ENCODE measurements at regions not wholly inside any gene's neighbourhood (a gene's known extent, or its start where the extent isn't known, plus 50 kb on each side); places are given as distances from the start of the nearest gene placed in this dataset.
"Not testable (repeated sequence)": the region's sequence is repeated elsewhere in the genome, so short reads cannot be mapped to it uniquely, and the experiment has no call there.

DNA sequence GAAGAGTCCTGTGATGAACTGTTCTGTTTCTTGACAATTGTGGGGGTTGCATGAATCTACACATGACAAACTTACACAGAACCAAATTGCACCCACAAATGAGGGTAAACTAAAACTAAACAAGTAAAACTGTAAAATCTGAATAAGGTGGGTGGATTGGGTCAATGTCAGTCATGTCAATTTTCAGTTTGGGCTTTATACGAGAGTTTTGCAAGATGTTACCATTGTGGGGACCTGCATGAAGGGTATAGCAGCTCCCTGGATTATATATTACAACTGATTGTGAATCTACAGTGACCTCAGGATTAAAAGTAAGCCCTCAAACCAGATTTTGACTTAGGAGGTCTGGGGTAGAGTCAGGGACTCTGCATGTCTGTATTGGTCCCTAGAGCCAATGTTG is 101.5 kb upstream of the LHX5 start:
- intact Hi-C loops (cut with micrococcal nuclease): no loop called here

DNA sequence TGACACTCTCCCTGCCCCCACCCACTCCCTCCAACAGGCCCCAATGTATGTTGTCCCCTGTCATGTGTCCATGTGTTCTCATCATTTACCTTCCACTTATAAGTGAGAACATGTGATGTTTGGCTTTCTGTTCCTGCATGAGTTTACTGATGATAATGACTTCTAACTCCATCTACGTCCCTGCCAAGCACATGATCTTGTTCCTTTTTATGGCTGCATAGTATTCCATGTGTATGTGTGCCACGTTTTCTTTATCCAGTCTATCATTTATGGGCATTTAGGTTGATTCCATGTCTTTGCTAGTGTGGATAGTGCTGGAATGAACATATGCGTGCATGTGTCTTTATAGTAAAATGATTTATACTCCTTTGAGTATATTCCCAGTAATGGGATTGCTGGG is 100.0 kb upstream of the LHX5 start:
- intact Hi-C loops (cut with micrococcal nuclease): no loop called here

DNA sequence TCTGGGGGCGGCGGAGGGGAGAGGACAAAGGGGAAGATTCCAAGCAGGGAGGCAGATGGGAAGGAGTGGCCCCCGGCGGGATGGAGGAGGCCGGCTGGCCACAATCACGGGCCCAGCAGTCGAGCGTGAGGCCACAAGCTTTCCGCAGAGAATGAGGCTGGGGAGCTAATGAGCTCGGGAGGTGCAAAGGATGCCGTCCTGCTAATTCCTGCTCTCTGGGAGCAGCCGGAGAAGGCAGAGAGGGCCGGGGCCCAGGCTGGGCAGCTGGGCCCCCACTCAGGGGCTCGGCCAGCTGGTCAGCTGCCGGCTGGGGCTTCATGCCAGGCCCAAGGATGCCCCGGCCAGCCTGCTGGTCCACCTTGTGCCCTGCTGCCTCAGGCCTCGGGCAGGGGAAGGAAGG is 98.1 kb upstream of the LHX5 start:
- intact Hi-C loops (cut with micrococcal nuclease): no loop called here

DNA sequence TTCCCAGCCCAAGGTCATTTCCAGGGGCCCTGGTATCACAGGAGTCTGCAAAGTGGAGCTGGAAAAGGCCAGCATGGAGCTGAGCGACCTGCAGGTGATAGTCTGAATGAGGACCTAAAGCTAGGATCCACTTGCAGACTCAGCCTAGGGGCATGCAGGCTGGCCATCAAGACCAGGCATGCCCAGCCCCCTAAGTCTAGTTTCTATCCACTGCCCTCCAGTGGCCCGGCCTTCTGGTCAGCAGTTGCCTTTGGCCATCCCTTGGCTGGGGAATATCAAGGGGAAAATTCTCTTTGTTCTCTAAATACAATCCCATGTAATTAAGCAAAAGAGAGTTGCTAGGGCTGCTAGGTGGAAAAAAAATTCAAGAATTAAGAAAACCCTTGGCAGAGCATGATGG is 96.3 kb upstream of the LHX5 start:
- intact Hi-C loops (cut with micrococcal nuclease): no loop called here

DNA sequence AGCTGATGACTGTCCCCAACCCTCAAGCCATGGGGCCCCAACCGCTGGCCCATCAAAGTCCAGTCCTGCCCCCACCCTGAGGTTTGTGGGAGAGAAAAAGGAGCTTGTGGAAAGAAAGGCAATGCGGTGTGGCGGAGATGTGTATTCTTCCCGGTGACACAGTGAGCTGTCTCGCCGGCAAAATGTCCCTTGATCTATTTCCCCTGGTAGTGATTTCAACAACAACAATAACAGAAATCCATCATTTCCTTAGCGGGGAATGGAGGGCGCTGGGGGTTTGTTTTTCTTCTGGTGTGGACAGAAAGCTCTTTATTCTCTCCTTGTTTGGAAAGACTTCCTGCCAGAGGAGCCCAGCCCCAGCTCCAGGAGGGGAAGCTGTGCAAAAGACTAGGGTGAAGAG is 93.7 kb upstream of the LHX5 start:
- intact Hi-C loops (cut with micrococcal nuclease): no loop called here

DNA sequence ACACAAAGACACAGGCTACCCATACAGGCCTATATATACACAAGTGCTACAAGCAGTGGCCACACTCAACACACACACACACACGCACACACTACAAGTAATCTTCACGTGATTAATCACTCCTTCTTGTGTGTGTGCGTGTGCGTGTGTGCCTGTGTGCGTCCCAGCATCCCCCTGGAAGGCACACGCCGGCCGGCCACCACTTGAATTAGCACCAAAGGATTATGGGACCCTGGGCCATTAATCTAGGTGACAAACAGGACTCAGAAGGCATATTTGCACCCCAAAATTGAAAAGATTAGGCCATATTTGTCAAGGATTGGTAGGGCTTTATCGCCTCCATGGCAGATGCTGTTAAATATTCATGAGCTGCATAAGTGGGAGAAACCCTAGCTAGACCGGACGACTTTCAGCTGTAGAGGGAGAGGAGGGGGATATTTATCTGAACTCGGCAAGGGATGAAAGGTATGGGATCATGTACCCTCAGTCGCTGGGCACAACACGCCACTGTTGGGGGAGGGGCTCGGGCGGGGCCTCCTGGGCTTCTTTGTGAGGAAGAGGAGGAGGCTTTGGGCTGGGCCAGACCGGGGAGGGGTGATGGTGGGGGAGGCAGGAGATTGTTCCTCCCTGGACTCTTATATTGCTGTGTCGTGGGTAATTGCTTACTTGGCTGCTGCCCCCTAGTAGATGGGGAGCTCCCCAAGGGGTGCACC is 89.6 kb upstream of the LHX5 start:
- intact Hi-C loops (cut with micrococcal nuclease): no loop called here

DNA sequence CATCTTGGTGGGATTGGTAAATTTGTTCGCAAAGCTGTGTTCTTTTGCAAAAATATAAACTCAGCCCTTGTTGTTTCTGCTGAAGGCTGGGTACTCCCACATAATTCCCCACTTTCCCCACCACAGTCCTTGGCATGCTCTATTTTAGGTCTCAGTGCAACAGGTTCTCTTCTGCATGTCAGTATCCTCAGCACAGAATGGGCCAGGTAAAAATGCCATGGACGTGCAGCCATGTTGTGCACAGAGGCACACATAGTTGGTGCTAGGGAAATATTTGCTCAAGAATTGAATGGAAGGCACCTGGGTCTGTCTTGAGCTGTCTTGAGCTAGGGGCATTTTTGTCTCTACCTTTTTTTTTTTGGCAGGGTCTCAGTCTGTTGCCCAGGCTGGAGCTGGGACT is 87.8 kb upstream of the LHX5 start:
- intact Hi-C loops (cut with micrococcal nuclease): no loop called here

DNA sequence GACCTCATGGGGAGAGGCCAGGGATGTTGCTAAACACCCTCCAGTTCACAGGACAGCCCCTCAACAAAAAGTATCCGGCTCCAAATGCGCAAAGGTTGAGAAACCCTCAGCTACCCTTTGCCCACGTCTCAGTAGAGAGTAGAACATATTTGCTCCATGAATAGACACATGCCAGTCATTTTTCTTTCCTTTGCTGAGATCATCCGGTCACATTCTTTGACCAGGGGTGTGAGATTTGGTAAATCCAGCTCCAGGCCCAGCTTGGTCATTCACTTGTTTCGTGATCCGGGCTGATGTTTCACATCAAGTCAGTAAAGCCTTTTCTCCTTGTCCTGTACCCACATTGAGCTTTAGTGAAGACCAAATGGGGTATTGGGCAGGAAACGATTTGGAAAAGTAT is 83.6 kb upstream of the LHX5 start:
- intact Hi-C loops (cut with micrococcal nuclease): no loop called here

DNA sequence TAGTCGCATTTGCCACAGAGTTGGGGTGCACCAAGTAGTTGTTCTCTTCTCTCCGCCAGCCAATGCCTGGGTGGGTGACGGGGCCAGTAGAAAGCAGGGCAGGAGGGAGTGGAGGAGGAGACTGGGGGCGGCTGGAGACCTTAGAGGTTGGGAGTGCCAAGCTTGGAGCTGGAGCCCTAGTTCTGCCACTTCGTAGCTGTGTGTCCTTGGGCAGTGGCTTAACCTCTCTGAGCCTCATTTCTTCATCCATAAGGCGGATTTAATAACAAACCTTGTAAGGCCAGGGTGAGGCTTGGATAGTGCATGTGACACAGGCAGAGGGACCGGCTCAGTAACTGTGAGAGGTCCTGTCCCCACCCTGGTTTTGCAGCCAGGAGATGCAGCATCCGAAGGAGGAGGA is 81.1 kb upstream of the LHX5 start:
- intact Hi-C loops (cut with micrococcal nuclease): no loop called here

DNA sequence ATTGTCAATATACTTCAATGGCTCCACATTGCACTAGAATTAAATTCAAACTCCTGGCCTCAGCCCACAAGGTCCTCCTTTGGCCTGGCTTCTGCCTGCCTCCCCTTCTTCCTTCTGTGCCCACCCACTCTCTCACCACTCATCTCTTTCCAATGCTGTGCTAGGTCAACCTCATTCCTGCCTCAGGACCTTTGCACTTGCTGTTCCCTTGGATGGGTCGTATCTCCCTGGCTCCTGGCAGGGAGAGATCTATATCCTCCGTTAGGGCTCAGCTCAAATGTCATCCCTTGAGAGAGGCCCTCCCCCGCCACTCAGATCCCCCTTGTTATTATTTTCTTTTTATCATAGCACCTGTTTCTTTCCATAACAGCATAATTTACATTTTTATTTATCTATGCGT is 79.9 kb upstream of the LHX5 start:
- intact Hi-C loops (cut with micrococcal nuclease): no loop called here

DNA sequence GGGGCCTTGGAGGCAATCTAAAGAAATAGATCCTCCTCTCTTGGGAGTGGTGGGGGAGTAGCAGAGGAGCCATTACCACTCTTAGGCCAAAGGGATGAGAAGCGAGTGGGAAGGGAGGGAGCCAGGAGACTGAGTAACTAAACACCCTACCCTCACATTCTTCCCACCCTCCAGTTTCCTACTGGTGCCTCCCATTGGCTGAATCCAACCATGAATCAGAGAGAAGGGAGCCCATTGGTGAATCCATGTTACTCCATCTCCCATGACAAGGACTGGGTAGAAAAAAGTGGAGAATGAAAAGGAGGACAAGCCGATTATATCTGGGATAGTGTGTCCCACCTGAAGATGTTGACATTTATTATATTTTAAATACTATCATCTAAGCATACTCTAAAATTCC is 76.8 kb upstream of the LHX5 start:
- intact Hi-C loops (cut with micrococcal nuclease): no loop called here

DNA sequence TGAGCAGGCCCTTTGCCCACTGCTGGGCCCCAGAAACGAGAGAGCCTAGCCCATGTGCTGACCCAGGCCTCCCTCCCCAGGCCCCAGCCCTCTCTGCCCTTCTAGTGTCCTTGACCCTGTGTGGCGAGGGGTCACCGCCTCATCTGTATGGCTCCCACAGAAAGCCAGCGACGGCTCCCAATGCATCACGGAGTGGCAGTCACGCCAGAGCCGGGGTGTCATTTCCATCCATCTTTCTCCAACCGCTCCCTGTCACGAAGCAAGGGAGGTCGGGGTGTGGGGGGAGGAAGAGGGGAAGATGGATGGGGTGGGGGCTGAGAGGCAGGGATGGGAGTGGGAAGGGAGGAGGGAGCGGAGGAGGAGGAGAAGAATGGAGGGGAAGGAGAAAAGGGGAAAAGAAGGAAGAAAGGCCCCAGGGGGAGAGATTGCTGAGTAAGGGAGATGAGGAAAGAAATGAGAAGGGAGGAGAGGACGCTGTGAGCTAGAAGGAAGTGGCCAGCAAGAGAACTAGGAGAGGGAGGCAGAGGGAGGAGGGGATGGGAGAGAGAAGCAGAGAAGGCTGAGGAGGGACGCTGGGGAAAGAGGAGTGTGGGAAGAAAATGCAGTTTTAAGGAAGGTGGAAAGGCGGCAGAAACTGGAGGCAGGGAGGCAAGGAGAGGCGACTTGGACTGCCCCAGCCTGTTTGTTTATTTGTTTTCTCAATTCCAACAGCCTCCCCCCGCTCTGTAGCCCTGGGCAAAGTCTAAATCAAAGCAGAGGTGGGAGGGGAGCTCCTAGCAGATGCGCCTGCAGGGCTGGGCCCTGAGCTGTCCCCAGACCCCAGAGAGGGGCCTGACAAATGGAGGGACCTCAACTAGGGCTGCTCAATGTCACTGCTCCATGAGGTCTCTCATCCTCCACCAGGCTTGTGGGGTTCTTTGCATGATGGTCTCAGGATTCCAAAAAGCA is 75.5 kb upstream of the LHX5 start:
- intact Hi-C loops (cut with micrococcal nuclease): no loop called here

DNA sequence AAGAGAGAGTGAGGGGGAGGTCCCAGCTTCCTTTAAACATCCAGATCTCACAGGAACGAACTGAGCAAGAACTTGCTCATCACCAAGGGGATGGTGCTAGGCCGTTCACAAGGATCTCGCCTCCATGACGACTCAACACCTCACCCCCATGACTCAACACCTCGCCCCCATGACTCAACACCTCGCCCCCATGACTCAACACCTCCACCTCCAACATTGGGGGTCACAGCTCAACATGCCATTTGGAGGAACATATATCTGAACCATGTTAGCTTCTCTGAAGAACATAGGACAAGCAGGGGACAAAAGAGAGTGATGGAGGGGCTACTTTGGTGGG is 66.0 kb upstream of the LHX5 start:
- intact Hi-C loops (cut with micrococcal nuclease): no loop called here

DNA sequence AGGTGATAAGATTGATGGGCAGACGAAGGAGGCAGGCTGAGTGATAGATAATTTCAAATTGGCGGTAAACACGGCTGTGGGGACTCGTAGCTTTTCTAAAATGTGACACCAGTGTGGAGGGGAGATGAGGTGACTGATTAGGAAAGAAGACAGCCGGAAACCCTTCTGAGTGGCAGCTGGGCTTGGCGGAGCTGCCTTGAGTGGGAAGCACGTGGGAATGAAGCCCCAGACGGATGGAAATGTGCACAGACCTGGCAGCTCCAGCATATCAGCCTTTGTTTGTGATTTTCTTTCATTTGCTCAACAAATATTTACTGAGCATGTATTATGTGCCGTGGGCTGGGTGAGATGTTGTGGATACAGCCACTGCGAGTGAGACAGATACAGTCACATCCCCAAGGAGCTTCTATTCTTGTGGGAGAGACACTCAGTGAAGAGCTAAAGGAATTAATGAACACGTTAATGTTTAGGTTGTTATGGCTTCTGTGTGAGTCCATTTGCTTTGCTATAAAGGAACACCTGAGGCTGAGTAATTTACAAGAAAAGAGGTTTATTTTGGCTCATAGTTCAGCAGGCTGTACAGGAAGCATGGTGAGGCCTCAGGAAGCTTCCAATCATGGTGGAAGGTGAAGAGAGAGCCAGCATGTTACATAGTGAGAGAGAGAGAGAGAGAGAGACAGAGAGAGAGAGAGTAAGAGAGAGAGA is 65.5 kb upstream of the LHX5 start:
- intact Hi-C loops (cut with micrococcal nuclease): no loop called here

DNA sequence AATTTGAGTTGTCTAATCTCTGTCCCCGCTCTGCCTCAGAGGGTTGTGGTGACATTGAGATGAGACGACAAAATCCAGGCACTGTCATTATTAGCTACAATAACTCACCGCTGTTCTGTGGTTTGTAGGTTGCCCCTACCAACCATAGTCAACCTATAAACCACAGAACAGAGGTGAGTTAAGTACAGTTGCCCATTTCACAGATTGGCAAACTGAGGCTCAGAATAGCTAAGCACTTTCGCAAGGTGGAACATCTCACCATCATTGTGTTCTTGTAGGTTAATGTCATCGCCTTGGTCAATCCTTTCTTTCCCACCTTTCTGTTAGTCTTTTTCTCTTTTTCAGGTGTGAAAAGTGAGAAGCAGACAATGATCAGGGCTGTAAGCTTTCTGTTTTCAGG is 63.4 kb upstream of the LHX5 start:
- intact Hi-C loops (cut with micrococcal nuclease): no loop called here

DNA sequence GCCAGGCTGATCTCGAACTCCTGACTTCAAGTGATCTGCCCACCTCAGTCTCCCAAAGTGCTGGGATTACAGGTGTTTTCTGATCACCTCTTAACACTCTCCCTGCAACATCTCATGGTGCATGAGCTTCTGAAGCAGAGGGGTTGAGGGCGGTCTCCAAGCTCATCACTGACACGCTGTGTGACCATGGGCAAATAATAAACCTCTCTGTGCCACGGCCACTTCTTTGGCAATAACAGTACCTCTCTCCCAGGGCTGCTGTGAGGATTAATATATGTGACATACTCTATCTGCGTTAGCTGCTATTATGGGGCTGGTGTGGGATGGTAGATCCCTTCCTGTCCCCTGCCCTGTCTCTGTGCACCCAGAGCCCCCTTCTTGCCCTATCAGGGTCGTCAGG is 62.9 kb upstream of the LHX5 start:
- intact Hi-C loops (cut with micrococcal nuclease): no loop called here

DNA sequence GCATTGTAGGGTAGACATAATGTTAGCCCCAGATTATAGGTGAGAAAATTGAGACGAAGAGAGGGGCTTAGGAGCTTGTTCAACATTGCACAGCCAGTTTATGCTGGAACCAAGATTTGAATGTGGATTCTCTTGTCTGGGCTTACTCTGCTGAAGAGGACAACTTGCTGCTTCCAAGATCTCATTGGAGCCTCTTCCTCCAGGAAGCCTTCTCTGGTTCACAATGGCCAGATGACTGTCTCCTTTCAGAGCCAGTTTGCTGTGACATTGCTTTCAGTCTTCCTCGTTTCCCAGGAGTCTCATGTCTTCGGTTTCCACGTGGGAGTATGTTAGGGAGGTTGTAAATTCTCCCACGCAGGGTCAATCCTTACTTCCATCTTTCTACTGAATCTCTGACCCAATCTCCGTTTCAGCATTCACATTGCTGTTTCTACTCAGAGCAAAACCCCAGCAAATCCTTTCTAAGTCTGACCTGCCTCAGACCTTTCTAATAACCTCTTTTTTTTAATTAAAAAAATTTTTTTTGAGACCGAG is 62.2 kb upstream of the LHX5 start:
- intact Hi-C loops (cut with micrococcal nuclease): no loop called here

DNA sequence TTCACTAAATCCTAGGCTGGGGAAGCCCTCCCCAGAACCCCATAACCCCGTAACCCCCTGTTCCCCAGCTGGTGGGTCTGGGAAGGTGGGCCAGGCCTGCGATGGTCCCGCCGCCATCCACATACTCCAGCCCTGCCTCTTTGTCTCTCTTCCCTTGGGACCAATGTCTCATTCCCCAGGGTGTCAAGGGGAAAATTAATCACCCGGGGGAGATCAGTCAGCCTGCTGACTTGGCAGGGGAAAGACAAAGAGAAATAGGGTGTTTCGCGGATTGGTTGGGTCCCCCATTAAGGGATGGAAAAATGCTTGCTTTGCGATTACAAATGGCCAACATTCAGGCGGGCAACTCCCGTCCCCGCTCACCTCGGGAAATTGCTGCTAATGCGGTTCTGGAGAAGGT is 60.6 kb upstream of the LHX5 start:
- intact Hi-C loops (cut with micrococcal nuclease): no loop called here

DNA sequence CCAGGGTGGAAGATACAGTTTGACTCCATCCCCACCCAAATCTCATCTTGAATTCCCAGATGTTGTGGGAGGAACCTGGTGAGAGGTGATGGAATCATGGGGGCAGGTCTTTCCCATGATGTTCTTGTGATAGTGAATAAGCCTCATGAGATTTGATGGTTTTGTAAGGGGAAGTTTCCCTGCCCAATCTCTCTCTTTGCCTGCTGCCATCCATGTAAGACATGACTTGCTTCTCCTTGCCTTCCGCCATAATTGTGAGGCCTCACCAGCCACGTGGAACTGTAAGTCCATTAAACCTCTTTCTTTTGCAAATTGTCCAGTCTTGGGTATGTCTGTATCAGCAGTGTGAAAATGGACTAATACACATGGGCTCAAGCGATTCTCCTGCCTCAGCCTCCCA is 59.4 kb upstream of the LHX5 start:
- intact Hi-C loops (cut with micrococcal nuclease): not testable (repeated sequence)

DNA sequence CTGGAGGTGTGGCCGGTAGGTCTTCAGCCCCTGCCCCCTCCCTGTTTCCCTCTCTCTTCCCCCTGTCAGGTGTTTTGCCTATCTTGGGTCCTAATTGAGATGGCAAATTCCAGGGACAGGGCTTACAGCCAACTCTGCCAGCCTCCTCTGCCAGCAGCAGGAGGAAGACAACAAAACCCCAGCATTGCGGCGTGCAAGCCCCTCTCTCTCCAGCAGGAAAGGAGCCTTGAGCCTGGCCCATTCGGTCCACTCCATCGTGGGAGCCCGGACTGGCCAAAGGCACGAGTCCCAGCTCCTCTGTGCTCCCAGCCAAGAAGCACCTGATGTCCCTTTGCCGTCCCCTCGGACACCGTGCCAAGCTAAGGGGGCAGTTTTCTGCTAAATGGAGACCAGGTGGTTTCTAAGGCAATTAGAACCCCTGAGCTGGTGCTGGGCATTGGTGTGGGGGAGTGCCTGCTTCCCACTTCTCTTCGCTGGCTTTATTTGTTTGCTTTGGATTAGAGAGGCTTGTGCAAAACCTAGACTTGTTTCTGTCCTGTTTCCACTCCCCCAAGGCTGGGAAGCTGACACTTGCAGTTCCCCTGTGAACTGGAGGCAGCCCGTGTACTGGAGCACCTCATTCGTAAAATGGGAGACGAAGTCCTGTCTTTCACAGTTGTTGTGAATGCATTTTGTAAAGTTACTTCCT is 57.1 kb upstream of the LHX5 start:
- intact Hi-C loops (cut with micrococcal nuclease): no loop called here

DNA sequence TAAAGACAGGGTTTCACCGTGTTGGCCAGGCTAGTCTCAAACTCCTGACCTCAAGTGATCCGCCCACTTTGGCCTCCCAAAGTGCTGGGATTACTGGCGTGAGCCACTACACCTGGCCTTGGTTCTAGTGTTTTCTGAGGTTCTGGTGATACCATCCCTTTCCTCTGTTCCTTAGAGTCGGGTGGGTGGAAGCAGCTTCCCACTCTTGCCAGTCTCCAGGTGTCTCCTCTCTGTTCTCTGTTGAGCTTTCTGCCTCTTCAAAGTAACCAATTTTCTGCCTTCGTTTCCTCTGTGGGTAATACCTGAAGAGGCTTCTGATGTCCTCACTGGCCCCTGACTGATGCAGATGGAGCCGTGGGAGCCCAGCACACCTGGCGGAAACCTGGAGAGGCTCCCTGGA is 53.4 kb upstream of the LHX5 start:
- intact Hi-C loops (cut with micrococcal nuclease): no loop called here

DNA sequence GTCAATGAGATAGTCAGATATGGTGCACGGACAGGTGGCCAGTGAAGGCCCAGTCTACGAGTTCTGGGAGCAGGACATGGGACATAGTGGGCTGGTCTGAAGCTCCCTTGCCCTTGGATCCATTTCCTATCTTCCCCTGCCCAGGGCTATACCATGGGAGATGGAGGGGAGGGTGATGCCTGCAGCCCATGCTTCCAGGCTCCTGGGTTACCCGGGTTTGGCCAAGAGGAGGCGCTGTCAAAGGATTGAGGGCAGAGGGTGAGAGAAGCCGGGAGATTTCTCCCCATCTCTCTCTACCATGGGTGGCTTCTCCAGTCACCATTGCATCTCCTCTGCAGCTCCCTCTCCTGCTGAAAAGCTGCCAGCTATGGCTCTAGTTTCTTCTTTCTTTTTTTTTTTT is 52.8 kb upstream of the LHX5 start:
- intact Hi-C loops (cut with micrococcal nuclease): no loop called here

Data from T-helper 2 cell treated with Interferon-gamma antibody and Interleukin-4, amounts not matched to agents 100 ng/mL and 5 ng/mL, for 36 hours (primary cell).